Body of pancreas (tissue), 1 donor: ENCODE measurements at regions not wholly inside any gene's neighbourhood (a gene's known extent, or its start where the extent isn't known, plus 50 kb on each side); places are given as distances from the start of the nearest gene placed in this dataset. TPM values are rescaled to one million over a fixed set of nuclear protein-coding genes. Genes with fewer than 3 reads are reported as not detected.

ENCODE experiments used
- small RNA-seq: library from RNA; depleted of rRNA; stranded (forward); fragments of <200 nt; gene quantifications from one replicate; pipeline ENCODE3, GENCODE V24; 2016

Small RNA genes lying in the stretch of these regions (small RNA-seq; reads per million reads assigned to genes)
- gene RN7SL814P, result not detected
